ENCODE measurements at regions not wholly inside any gene's neighbourhood (a gene's known extent, or its start where the extent isn't known, plus 50 kb on each side); places are given as distances from the start of the nearest gene placed in this dataset.

DNA sequence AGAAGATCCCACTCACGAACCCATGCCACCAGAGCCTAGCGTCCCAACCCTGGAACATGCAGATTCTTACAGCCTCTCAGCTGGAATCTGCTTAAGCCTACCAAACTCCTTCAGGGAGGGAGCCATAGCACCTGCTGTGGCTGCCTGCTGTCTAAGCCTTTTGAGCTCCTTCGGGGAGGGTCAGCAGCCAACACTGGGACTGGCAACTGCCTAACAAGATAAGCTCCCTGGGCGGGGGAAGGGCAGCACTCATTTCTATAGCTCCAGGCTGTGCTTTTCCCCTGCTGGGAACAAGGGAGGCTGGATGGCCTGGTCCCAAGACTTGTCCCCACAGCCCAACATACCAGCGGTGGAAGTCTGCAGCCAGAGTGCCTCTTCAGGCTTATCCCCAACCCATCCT lies 199.1 kb upstream of the OR13F1 start (continued):
- TF ChIP-seq MYNN (CRISPR knock-in tag; IDR thresholded peaks at IDR 0.05; ENCODE audit: low read depth) (no peak), SIX1 (CRISPR knock-in tag; IDR thresholded peaks at IDR 0.05; ENCODE audit: borderline replicate concordance) (no peak), SP5 (CRISPR knock-in tag; IDR thresholded peaks at IDR 0.05; ENCODE audit: borderline replicate concordance, low read depth) (no peak), ZNF572 (CRISPR knock-in tag; IDR thresholded peaks at IDR 0.05) (no peak)

DNA sequence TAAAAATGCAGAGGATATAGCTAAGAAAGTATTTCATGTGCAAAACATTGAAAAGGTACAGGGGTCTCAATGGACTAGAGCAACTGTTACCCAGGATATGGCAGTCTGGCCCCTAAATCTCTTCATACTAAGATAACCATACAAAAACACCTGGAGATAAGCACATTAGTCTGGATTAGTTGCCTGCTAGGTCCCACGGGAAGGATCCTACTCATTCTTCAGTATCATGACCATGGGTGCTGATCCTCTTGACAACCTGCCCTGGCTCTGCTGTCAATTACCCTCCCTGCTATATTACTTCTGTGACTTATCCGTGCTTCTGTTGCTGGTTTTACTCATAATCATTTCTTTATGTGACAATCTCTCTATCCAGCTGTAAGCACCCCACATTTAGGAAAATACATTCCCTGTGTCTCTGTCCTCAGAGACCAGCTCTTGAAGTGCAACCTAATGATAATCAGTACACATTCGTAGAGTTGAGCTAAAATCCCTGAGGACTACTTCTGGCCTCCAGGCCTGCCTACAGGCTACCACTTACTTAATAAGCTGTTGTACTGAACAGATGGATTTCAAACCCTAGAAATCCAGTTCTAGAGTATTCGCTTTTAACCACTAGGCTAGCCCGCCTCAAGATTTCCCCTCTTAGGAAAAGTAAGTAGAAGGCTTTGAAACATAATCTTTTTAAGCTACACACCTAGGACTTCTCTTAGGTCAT lies 190.5 kb upstream of the OR13F1 start:
- ATAC-seq: no peak
- ChIA-PET POLR2A (no interaction called here), CTCF (ENCODE audit: low intra/inter-chr PET ratio, low total read pairs) (no interaction called here)
- no peak overlapping the region for H3K4me3 ChIP-seq (replicated peaks in 1 of 3; ENCODE audit: insufficient read depth in 1 of 3, low read depth in 2 of 3, low read length in 3 of 3)
- H3K36me3 ChIP-seq (replicated peaks in 1 of 2; ENCODE audit: control insufficient read depth in 1 of 2, insufficient read depth in 2 of 2, low read length in 2 of 2): no peaks in the 10 kb centered on the region
- no peaks in the 10 kb centered on the region for H4K20me1 ChIP-seq (ENCODE audit: insufficient read depth, low read length)
- H2AFZ ChIP-seq (ENCODE audit: low read length): no peak overlapping the region
- H3K9me3 ChIP-seq (ENCODE audit: low read length): no peaks in the 10 kb centered on the region
- in situ Hi-C loops (cut with HindIII; ENCODE audit: extremely low pct_ligation_motif_present, low pct_unique_long_range_greater_than_20kb) (no loop called here), intact Hi-C loops (cut with micrococcal nuclease; ENCODE audit: unreplicated experiment) (no loop called here)
- no TSS peak for BruUV-seq (replicated peaks)
- no peak overlapping the region for H3K4me2 ChIP-seq (ENCODE audit: low read depth, low read length)
- no peak overlapping the region for H3K9ac ChIP-seq (ENCODE audit: insufficient read depth, low read depth, low read length)
- H3K79me2 ChIP-seq (ENCODE audit: insufficient read depth, low read length): no peaks in the 10 kb centered on the region
- DNase-seq (ENCODE audit: low spot score): no peak
- FAIRE-seq: no peak
- WGBS (ENCODE audit: low lambda C conversion rate): 9% methylated on average over 5 of the region's 5 CpGs
- no peaks in the 10 kb centered on the region for H3K27me3 ChIP-seq (ENCODE audit: control insufficient read depth in 1 of 2, insufficient read depth in 2 of 2, low read length in 2 of 2)
- H3K4me1 ChIP-seq (ENCODE audit: insufficient read depth, low read length): no peaks in the 10 kb centered on the region
- no peak overlapping the region for H3K27ac ChIP-seq (ENCODE audit: extremely low read length, insufficient read depth, low read length)
- TF ChIP-seq ZFP37 (CRISPR knock-in tag; IDR thresholded peaks at IDR 0.05; ENCODE audit: borderline replicate concordance) (no peak), ZEB1 (IDR thresholded peaks at IDR 0.05; ENCODE audit: insufficient replicate concordance, low read depth) (no peak), ZNF282 (IDR thresholded peaks at IDR 0.05; ENCODE audit: partially characterized antibody) (no peak), KDM2A (CRISPR knock-in tag; IDR thresholded peaks at IDR 0.05; ENCODE audit: borderline replicate concordance, low read depth) (no peak), ESRRA (CRISPR knock-in tag; IDR thresholded peaks at IDR 0.05; ENCODE audit: low read depth) (no peak), MEF2D (CRISPR knock-in tag; IDR thresholded peaks at IDR 0.05) (no peak), THAP11 (CRISPR knock-in tag; IDR thresholded peaks at IDR 0.05) (no peak)
- TF ChIP-seq, protein P1, sequence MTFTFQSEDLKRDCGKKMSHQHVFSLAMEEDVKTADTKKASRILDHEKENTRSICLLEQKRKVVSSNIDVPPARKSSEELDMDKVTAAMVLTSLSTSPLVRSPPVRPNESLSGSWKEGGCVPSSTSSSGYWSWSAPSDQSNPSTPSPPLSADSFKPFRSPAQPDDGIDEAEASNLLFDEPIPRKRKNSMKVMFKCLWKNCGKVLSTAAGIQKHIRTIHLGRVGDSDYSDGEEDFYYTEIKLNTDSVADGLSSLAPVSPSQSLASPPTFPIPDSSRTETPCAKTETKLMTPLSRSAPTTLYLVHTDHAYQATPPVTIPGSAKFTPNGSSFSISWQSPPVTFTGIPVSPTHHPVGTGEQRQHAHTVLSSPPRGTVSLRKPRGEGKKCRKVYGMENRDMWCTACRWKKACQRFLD (CRISPR knock-in tag; IDR thresholded peaks at IDR 0.05; ENCODE audit: borderline replicate concordance): no peak
- TF ChIP-seq, protein P2, sequence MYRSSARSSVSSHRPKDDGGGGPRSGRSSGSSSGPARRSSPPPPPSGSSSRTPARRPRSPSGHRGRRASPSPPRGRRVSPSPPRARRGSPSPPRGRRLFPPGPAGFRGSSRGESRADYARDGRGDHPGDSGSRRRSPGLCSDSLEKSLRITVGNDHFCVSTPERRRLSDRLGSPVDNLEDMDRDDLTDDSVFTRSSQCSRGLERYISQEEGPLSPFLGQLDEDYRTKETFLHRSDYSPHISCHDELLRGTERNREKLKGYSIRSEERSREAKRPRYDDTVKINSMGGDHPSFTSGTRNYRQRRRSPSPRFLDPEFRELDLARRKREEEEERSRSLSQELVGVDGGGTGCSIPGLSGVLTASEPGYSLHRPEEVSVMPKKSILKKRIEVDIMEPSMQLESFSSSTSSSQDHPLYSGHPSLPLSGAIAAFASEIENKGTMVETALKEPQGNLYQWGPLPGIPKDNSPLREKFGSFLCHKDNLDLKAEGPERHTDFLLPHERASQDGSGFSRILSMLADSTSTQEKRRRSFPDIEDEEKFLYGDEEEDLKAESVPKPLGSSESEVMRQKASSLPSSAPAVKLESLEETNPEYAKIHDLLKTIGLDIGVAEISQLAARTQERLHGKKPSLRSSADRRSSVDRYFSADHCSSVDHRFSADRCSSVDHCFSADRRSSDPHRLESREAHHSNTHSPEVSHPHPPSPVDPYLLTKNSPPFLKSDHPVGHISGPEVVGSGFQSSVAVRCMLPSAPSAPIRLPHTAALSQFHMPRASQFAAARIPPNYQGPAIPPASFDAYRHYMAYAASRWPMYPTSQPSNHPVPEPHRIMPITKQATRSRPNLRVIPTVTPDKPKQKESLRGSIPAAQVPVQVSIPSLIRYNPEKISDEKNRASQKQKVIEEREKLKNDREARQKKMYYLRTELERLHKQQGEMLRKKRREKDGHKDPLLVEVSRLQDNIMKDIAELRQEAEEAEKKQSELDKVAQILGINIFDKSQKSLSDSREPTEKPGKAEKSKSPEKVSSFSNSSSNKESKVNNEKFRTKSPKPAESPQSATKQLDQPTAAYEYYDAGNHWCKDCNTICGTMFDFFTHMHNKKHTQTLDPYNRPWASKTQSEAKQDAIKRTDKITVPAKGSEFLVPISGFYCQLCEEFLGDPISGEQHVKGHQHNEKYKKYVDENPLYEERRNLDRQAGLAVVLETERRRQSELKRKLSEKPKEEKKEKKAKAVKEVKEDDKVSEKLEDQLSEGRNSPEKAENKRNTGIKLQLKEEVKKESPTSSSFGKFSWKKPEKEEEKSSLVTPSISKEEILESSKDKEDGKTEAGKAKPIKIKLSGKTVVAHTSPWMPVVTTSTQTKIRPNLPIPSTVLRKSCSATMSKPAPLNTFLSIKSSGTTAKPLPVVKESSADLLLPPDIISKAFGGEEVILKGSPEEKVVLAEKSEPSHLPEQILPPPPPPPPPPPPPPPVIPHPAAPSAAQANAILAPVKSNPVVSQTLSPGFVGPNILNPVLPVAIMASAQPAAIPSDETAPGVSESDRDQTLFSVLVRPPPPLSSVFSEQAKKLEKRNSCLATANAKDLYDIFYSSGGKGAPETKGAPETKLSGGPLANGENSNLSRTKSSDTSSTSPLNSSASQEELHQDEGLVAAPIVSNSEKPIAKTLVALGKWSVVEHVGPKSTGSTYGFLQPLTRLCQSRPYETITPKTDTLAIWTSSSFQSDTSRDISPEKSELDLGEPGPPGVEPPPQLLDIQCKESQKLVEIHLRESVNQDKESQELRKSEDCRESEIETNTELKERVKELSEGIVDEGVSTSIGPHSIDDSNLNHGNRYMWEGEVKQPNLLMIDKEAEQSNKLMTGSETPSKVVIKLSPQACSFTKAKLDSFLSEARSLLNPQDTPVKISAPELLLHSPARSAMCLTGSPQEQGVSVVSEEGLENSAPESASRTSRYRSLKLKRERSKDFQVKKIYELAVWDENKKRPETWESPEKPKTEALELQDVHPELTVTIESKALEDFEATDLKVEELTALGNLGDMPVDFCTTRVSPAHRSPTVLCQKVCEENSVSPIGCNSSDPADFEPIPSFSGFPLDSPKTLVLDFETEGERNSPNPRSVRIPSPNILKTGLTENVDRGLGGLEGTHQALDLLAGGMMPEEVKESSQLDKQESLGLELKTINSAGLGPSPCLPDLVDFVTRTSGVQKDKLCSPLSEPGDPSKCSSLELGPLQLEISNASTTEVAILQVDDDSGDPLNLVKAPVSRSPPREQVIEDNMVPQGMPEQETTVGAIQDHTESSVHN (CRISPR knock-in tag; IDR thresholded peaks at IDR 0.05): no peak
